ENCODE measurements at regions not wholly inside any gene's neighbourhood (a gene's known extent, or its start where the extent isn't known, plus 50 kb on each side); places are given as distances from the start of the nearest gene placed in this dataset.

- H3K27ac ChIP-seq (ENCODE audit: low read depth, low read length, poor library complexity, severe bottlenecking), result no peak overlapping the region
- intact Hi-C loops (cut with micrococcal nuclease; ENCODE audit: unreplicated experiment), result no loop called here
- ChIA-PET CTCF (ENCODE audit: unreplicated experiment) (no interaction called here), POLR2A (no interaction called here)
- no peaks in the 10 kb centered on the region for H3K9me2 ChIP-seq (ENCODE audit: insufficient read depth, low read length)
- H3K36me3 ChIP-seq (ENCODE audit: insufficient read depth, low read length), result no peaks in the 10 kb centered on the region
- no TSS peak for BruUV-seq (replicated peaks)
- no peaks in the 10 kb centered on the region for H4K20me1 ChIP-seq (ENCODE audit: insufficient read depth, low read length)
- no peaks in the 10 kb centered on the region for H3K9me3 ChIP-seq (ENCODE audit: low read length)
- DNase-seq (ENCODE audit: low spot score), result no peak
- H3K79me2 ChIP-seq (ENCODE audit: insufficient read depth, low read depth, low read length), result no peaks in the 10 kb centered on the region
- TF ChIP-seq EZH2phosphoT487 (IDR thresholded peaks at IDR 0.05; ENCODE audit: borderline replicate concordance, low read depth, low read length) (no peak), CTCF (conservative IDR thresholded peaks at IDR 0.05; ENCODE audit: low read length) (no peak)
- H3K4me1 ChIP-seq (ENCODE audit: insufficient read depth, low read length, poor library complexity, severe bottlenecking), result no peaks in the 10 kb centered on the region
- no peak overlapping the region for H3K4me2 ChIP-seq (ENCODE audit: low read length)
- no peak overlapping the region for H2AFZ ChIP-seq (ENCODE audit: low read length)
- no peak overlapping the region for H3K4me3 ChIP-seq (ENCODE audit: low read depth, low read length, poor library complexity, severe bottlenecking)
Observed at GRCh38 chr9:1140057-1140456, 89.9 kb downstream of the DMRT2 start.

- no peak overlapping the region for H2AFZ ChIP-seq (ENCODE audit: low read length)
- no peaks in the 10 kb centered on the region for H3K36me3 ChIP-seq (ENCODE audit: insufficient read depth, low read length)
- no peaks in the 10 kb centered on the region for H3K9me3 ChIP-seq (ENCODE audit: low read length)
- no peaks in the 10 kb centered on the region for H3K9me2 ChIP-seq (ENCODE audit: insufficient read depth, low read length)
- H3K4me1 ChIP-seq (ENCODE audit: insufficient read depth, low read length, poor library complexity, severe bottlenecking), result no peaks in the 10 kb centered on the region
- no peak overlapping the region for H3K4me3 ChIP-seq (ENCODE audit: low read depth, low read length, poor library complexity, severe bottlenecking)
- intact Hi-C loops (cut with micrococcal nuclease; ENCODE audit: unreplicated experiment), result no loop called here
- DNase-seq (ENCODE audit: low spot score), result no peak
- H4K20me1 ChIP-seq (ENCODE audit: insufficient read depth, low read length), result no peaks in the 10 kb centered on the region
- no peaks in the 10 kb centered on the region for H3K79me2 ChIP-seq (ENCODE audit: insufficient read depth, low read depth, low read length)
- no peak overlapping the region for H3K4me2 ChIP-seq (ENCODE audit: low read length)
- no peak for TF ChIP-seq EZH2phosphoT487 (IDR thresholded peaks at IDR 0.05; ENCODE audit: borderline replicate concordance, low read depth, low read length)
- no peak for TF ChIP-seq CTCF (conservative IDR thresholded peaks at IDR 0.05; ENCODE audit: low read length)
- ChIA-PET POLR2A (interaction anchor here (0.7 to 0.8 kb wide), 2 partner anchors 11 to 106 kb away, joined by 3 read pairs; no protein-coding TSS in a partner anchor), CTCF (ENCODE audit: unreplicated experiment) (no interaction called here)
- no TSS peak for BruUV-seq (replicated peaks)
- H3K27ac ChIP-seq (ENCODE audit: low read depth, low read length, poor library complexity, severe bottlenecking), result no peak overlapping the region
Observed at GRCh38 chr9:1151691-1152090, 101.5 kb downstream of the DMRT2 start.

DNA sequence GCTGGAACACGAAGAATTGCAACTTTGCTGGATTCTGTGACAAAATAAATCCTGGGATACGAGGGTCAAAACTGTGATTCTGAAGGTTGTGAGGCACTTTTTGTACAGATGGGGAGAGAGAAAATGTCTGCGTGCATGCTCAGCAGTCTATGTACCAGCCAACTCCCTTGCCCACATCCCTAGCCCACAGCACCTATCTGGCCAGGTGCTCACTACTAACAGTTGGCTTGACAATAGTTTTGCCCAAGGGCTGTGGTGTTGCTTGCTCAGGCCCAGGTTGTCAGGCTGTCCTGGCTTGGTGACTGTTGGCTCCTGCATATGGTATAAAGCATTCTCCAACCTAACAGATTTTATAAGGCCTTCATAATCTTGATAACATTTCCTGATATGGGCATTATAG lies 102.0 kb downstream of the DMRT2 start:
- Histone ChIP-seq H3K9me3 (ENCODE audit: low read length) (no peaks in the 10 kb centered on the region), H3K36me3 (ENCODE audit: insufficient read depth, low read length) (no peaks in the 10 kb centered on the region), H3K4me1 (ENCODE audit: insufficient read depth, low read length, poor library complexity, severe bottlenecking) (no peaks in the 10 kb centered on the region), H3K4me3 (ENCODE audit: low read depth, low read length, poor library complexity, severe bottlenecking) (no peak overlapping the region), H4K20me1 (ENCODE audit: insufficient read depth, low read length) (no peaks in the 10 kb centered on the region), H3K79me2 (ENCODE audit: insufficient read depth, low read depth, low read length) (no peaks in the 10 kb centered on the region), H3K4me2 (ENCODE audit: low read length) (no peak overlapping the region), H3K9me2 (ENCODE audit: insufficient read depth, low read length) (no peaks in the 10 kb centered on the region), H3K27ac (ENCODE audit: low read depth, low read length, poor library complexity, severe bottlenecking) (no peak overlapping the region), H2AFZ (ENCODE audit: low read length) (no peak overlapping the region)
- POLR2A ChIA-PET, result no interaction called here
- no peak for DNase-seq (ENCODE audit: low spot score)
- CTCF ChIA-PET (ENCODE audit: unreplicated experiment), result no interaction called here
- intact Hi-C loops (cut with micrococcal nuclease; ENCODE audit: unreplicated experiment), result no loop called here
- no peak for TF ChIP-seq CTCF (conservative IDR thresholded peaks at IDR 0.05; ENCODE audit: low read length)
- BruUV-seq (replicated peaks), result no TSS peak

Data from OCI-LY7 (cell line).